NCI-H748 (cell line): ENCODE measurements at regions not wholly inside any gene's neighbourhood (a gene's known extent, or its start where the extent isn't known, plus 50 kb on each side); places are given as distances from the start of the nearest gene placed in this dataset.
"Not testable (repeated sequence)": the region's sequence is repeated elsewhere in the genome, so short reads cannot be mapped to it uniquely, and the experiment has no call there.

Experiments
- DNase-seq: peaks from one replicate; lab custom pipeline; 2025; ENCODE audit not compliant: unreplicated experiment; lab: John Stamatoyannopoulos, UW

DNA sequence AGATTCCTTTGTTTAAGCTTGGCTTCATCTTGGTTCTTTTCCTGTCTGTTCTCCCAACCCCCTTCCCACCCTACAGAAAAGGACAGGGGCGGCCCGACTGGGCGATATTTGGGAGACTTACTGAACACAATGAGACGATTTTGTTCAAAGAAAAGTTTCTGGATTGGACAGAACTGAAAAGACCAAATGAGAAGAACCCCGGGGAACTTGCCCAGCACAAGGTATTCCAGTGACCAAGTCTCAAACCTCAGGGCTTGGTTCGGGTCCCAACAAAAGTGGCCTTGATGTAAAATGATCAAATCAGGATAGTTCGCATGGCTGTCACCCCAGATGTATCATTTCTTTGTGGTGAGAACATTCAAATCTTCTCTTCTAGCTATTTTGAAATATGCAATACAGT is 73.9 kb upstream of the LYZL2 start:
- not testable (repeated sequence) for DNase-seq

DNA sequence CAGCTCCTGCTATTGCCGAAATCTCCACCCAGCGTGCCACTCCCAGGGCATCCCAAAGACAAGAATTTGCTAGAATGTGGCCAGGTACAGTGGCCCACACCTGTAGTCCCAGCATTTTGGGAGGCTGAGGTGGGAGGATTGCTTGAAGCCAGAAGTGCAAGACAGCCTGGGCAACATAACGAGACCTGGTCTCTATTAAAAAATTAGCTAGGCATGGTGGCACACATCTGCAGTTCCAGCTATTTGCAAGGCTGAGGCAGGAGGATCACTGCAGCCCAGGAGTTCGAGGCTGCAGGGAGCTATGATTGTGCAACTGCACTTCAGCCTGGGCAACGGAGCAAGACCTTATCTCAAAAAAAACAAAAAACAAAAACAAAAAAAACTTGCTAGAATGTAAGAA is 73.3 kb upstream of the LYZL2 start:
- DNase-seq = no peak

DNA sequence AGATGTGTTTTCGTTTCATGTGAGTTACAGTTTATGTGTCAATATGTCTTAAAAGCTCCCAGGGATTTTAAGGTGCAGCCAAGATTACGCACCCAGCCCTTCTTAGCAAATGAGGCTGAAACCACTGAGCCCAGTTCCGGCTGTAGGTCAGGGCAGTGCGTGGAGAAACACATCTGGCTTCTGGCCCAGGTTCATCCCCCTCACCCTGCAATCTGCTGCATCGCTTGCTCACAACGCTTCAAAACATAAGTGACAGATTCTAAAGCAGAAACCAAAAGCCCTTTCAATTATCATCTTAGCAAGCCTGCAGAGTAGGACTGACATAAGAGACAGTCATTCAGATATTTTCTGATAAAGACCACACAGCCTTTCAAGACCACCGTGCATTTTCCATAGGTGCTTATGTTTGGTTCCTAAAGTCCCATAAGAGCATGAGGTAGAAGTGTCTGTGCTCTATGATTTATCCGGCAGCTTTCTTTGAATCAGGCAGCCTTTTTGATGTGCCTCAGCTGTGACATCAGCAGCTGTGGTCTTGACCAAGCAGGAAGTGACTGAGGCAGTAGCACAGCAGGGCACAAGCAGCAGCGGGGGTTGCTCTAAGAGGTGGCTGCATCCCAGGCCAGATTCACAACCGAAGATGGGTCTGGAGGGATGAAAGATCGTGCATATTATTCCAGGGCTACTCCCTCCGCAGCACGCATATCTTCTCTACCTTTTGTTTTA is 72.1 kb upstream of the LYZL2 start:
- DNase-seq = no peak

DNA sequence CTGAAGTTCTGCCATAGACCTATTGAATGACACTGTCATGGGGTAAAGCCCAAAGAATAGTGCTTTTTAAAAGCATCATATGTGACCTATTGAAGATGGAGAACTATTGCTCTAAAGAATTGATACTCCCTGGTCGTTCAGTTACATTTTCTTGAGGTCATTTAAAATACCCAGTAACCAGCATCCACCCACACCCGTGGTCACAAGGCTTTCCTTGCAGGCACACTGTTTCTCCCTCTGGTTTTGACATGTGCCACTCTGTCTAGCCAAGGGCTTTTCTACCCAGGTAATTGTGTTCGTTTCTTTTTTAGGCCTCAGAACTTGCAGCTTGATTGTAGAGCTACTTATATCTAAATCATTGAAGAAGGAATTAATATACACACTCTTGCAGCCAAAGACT is 68.3 kb upstream of the LYZL2 start:
- DNase-seq = no peak

DNA sequence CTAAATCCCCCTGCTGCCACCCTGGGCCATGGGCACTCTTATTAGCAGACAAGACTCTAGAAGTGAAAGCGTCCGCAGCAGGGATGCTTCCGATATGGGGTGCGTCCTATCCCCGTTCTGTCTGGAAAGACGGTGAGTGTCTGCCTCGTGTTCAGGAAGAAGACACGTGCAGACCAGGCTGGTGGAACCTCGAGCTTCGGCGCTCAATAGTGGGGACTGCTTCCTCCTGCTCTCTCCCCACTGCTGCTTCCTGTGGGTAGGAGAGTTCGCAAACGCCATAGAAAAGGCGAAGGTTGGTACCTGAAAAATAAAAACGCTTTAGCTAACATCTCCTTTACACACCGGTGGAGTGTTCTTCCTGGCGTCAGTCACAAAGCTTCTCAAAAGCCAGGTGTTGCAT is 67.7 kb upstream of the LYZL2 start:
- DNase-seq = not testable (repeated sequence)

DNA sequence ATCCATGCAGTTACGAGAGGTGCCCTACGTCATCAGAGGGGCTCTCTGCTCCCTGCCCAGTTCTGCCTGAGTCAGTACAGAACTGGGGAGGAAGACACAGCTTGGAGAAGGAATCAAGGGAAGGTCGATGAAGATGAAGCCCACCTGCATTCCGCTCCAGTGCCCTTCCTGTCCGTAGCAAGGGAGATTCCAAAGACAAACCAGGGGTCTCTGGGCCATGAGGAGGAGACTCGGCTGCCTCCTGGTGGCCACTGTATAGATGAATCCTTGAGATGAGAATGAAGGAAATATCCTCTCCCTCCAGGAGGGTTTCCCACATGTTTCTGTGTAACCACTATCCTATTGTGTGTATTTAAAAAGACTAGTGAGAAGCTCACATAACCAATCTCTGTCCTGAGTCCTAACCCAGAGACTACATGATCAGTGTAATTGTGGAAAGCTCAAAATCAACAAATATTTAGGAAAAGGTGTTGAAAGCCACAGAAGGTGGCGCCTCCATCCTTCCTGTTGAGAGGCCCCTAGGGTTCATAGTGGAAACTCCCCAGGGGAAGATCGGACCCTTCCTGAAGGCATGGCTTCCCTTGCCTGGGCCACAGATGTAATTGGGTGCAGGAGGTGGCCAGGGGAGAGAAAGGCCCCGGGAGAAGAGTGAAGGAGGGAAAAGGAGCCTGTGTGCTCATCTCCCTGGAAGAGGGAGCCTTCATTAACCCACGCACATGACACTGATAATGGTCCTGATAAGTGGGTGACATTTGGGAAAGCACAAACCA is 67.0 kb upstream of the LYZL2 start:
- not testable (repeated sequence) for DNase-seq

- not testable (repeated sequence) for DNase-seq
Measured at GRCh38 chr10:30695481-30696236, 66.1 kb upstream of the LYZL2 start.

DNA sequence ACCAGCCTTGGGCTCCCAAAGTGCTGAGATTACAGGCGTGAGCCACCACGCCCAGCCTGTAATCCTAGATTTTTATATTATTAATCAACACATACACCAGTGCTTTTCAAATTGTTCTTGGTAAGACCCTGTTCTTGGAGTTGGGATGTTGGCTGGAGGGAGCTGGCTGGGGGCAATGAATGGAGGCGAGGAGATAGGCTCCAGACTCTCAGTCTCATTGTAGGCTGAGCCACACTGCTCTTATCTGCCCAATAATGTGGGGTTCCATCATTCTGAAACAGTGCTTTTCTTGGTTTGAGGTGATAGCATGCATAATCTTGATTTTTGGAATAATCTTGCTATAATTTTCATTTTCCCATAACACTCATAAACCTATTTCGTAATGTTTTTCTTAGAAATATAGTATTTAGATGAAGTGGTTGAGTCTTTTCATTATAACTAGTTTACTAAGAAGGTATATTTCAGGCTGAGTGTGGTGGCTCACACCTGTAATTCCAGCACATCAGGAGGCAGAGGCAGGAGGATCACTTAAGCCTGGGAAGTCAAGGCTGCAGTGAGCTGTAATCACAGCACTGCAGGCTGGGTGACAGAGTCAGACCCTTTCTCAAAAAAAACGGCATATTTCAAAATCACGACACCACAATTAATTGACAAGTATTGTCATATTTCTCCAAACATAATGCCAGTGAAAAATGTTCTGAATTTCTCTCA is 65.1 kb upstream of the LYZL2 start:
- no peak for DNase-seq

- DNase-seq = no peak
Measured at GRCh38 chr10:30691639-30692015, 62.1 kb upstream of the LYZL2 start.

DNA sequence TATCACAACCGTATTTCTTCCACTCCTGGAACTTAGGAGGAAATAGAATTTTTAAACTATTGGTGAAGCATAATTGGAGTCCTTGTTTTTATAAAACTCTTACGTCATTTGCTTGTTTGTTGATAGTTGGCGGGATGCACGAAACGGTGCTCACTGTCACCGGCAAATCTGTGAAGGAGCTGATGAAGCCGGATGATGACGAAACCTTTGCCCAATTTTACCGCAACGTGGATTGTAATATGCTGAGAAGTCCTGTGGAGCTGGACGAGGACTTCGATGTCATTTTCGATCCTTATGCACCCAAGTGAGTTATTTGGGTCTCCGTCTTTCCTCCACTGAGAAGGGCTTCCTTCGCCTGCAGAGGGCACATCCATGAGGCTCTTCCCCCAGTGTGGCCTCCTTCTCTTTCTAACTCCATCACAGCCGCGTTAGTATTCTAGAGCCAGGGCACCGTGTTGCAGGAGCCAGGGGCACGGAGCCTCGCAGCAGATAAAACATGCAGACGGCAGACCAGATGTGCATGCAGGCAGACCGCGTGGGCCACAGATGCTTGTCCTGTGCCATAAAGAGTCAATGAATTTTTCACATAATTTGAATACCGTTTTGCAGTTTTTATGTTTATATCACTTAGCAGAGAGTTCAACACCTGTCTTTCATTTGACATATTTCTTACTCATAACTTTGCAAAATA is 61.5 kb upstream of the LYZL2 start:
- DNase-seq = not testable (repeated sequence)

DNA sequence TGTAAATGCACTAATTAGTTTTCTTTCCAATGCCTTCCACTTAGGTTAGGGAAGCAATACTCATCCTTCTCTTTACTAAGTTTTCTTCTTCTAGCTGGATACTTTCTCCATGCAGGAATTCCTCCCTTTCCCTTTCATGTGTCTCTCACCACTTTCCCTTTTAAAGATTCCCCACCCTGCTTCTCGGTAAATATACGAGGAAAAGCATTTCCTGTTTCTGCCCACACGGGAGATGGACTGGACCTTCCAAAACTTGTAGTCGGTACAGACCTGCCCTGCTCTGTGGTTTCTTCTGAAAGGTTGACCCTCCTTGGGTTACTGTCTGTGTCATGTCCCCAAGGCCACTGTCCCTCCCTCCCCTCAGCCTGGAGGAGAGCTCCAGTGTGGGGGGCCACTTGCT is 58.9 kb upstream of the LYZL2 start:
- DNase-seq = no peak

DNA sequence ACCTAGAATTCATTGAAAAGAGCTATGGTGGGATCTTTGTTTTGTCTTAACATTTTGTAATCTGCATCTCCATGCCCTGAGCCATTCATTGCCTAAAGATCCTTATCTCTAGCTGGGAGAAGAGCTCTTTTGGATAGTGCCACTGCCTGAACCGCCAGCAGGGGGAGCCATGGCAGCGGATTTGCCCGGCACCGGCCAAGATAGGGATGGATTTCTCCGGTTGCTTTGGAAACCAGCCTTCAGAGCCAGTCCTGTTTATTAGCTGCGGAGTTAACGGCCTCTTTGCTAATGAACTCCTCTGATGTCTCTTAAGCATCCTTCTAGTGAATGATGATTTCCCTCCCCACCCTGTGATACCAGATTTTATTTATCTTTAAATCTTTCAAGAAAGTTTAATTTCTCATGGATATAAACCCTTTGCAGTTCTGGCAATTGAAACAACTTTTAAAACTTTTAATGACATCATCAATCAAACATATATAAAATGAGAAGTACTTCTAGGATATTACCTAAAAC is 58.2 kb upstream of the LYZL2 start:
- peak; percentile 66 for DNase-seq

GRCh38 chr10:30686708-30687107 is 57.2 kb upstream of the LYZL2 start:
- DNase-seq = no peak

GRCh38 chr10:30683496-30683895 is 53.9 kb upstream of the LYZL2 start:
- DNase-seq = no peak

GRCh38 chr10:30682377-30683199 is 53.0 kb upstream of the LYZL2 start:
- DNase-seq = not testable (repeated sequence)

GRCh38 chr10:30680908-30681307 is 51.4 kb upstream of the LYZL2 start:
- no peak for DNase-seq
